Left renal cortex interstitium (tissue), 4 donors: ENCODE measurements at regions not wholly inside any gene's neighbourhood (a gene's known extent, or its start where the extent isn't known, plus 50 kb on each side); places are given as distances from the start of the nearest gene placed in this dataset.
A peak's percentile ranks its signal among the peaks of the same experiment; 100 is the strongest.

ENCODE experiments used
- DNase-seq, 4 donors: peaks; one replicate each; pipeline ENCODE4 v3.0.0-alpha.2; 2013; ENCODE audit warnings: low read depth in 4 of 4, low spot score in 2 of 4, missing footprints in 1 of 4

GRCh38 chr2:2935445-2936149 is 442.0 kb downstream of the EIPR1 start:
- no peak for DNase-seq

- peak in 1 of 4 donors; percentile 25 for DNase-seq
Measured at GRCh38 chr2:2933426-2933825, 444.2 kb downstream of the EIPR1 start.

GRCh38 chr2:2932692-2933305 is 444.8 kb downstream of the EIPR1 start:
- no peak for DNase-seq

GRCh38 chr2:2932189-2932588 is 445.4 kb downstream of the EIPR1 start:
- no peak for DNase-seq

- no peak for DNase-seq
Measured at GRCh38 chr2:2931318-2932075, 446.1 kb downstream of the EIPR1 start.

GRCh38 chr2:2930841-2931240 is 446.8 kb downstream of the EIPR1 start:
- no peak for DNase-seq

- DNase-seq = no peak
Measured at GRCh38 chr2:2926858-2927175, 450.8 kb downstream of the EIPR1 start.

- DNase-seq = no peak
Measured at GRCh38 chr2:2926009-2926857, 451.4 kb downstream of the EIPR1 start.

- DNase-seq = no peak
Measured at GRCh38 chr2:2922156-2922555, 455.5 kb downstream of the EIPR1 start.

GRCh38 chr2:2921011-2921720 is 456.5 kb downstream of the EIPR1 start:
- DNase-seq = no peak

- no peak for DNase-seq
Measured at GRCh38 chr2:2919574-2920365, 457.8 kb downstream of the EIPR1 start.

- no peak for DNase-seq
Measured at GRCh38 chr2:2919026-2919425, 458.6 kb downstream of the EIPR1 start.

- no peak for DNase-seq
Measured at GRCh38 chr2:2916621-2917020, 461.0 kb downstream of the EIPR1 start.

GRCh38 chr2:2914252-2914651 is 463.4 kb downstream of the EIPR1 start:
- no peak for DNase-seq

GRCh38 chr2:2913601-2914120 is 464.0 kb downstream of the EIPR1 start:
- no peak for DNase-seq

GRCh38 chr2:2912731-2913130 is 464.9 kb downstream of the EIPR1 start:
- no peak for DNase-seq

- no peak for DNase-seq
Measured at GRCh38 chr2:2912293-2912692, 465.3 kb downstream of the EIPR1 start.

GRCh38 chr2:2910259-2910658 is 467.4 kb downstream of the EIPR1 start:
- DNase-seq = no peak
